ENCODE measurements at regions not wholly inside any gene's neighbourhood (a gene's known extent, or its start where the extent isn't known, plus 50 kb on each side); places are given as distances from the start of the nearest gene placed in this dataset.

DNA sequence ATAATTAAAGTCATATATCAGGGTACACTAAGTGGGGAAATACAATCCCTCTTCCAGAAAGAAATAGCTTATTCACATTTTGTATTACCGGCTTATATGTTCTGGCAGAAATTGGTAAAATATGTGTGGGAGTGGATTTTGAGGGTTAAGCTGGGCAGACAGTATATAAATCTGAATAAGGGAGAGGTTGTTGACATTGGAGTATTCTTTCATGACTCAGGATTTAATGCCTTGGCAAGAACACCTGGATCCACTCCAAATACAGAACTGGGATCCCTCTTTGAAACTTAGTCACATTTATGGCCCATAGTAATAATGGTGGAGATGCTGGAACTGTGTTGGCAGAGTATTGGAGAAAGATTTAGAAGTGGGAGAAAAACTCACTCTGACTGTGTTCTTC lies 54.3 kb upstream of the TET2 start:
- Mint-ChIP-seq H3K27ac (no peak overlapping the region), H3K27me3 (peaks cover 12% of the 10 kb centered on the region), H3K4me1 (ENCODE audit: low read depth) (no peaks in the 10 kb centered on the region), H3K9me3 (peaks cover 8% of the 10 kb centered on the region), H3K36me3 (ENCODE audit: low read depth) (peaks cover 5% of the 10 kb centered on the region), H3K4me3 (no peak overlapping the region)
- H3K9me3 ChIP-seq (ENCODE audit: control insufficient read depth in 1 of 2, insufficient read depth in 1 of 2, low read length in 2 of 2) = peaks cover 4% of the 10 kb centered on the region in 2 experiments
- ChIA-PET POLR2A (no interaction called here), CTCF (interaction anchor here (1.1 kb wide), 1 partner anchor 17 kb away, joined by 4 read pairs; no protein-coding TSS in a partner anchor)
- no peak overlapping the region for H3K4me3 ChIP-seq (ENCODE audit: low read length)
- no peaks in the 10 kb centered on the region for H3K27me3 ChIP-seq (ENCODE audit: control insufficient read depth in 1 of 2, insufficient read depth in 2 of 2, low read length in 2 of 2)
- DNase-seq (no peak), ATAC-seq (ENCODE audit: poor library complexity) (no peak)
- H3K4me1 ChIP-seq (ENCODE audit: insufficient read depth, low read length) = no peaks in the 10 kb centered on the region
- TF ChIP-seq, protein P1, sequence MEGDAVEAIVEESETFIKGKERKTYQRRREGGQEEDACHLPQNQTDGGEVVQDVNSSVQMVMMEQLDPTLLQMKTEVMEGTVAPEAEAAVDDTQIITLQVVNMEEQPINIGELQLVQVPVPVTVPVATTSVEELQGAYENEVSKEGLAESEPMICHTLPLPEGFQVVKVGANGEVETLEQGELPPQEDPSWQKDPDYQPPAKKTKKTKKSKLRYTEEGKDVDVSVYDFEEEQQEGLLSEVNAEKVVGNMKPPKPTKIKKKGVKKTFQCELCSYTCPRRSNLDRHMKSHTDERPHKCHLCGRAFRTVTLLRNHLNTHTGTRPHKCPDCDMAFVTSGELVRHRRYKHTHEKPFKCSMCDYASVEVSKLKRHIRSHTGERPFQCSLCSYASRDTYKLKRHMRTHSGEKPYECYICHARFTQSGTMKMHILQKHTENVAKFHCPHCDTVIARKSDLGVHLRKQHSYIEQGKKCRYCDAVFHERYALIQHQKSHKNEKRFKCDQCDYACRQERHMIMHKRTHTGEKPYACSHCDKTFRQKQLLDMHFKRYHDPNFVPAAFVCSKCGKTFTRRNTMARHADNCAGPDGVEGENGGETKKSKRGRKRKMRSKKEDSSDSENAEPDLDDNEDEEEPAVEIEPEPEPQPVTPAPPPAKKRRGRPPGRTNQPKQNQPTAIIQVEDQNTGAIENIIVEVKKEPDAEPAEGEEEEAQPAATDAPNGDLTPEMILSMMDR (IDR thresholded peaks at IDR 0.05) = no peak
- H3K36me3 ChIP-seq (ENCODE audit: insufficient read depth, low read length) = no peaks in the 10 kb centered on the region
- no peak overlapping the region for H3K27ac ChIP-seq (ENCODE audit: low read depth in 1 of 2, low read length in 2 of 2)
- intact Hi-C loops (cut with DNase I, micrococcal nuclease) = no loop called here

DNA sequence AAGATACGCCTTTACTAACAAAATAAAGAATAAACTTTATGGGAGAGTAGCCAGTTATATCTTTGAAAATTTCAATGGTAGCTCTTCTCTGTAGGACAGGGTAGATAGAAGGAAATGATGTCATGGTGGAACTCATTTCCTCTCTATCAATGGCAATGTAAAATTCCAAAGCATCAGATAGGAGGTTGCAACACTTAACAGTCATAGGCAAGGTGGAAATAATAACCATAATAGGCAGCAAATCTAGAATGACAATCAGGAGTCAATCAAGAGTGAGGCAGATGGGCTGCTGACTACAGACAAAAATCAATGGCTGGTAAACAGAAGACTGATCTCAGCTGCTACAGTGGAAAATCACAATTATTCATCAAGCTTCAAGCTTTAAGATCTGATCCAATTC lies 53.9 kb upstream of the TET2 start:
- CTCF ChIA-PET = interaction anchor here (1.1 kb wide), 1 partner anchor 17 kb away, joined by 4 read pairs; no protein-coding TSS in a partner anchor
- TF ChIP-seq, protein P1 (IDR thresholded peaks at IDR 0.05) = no peak
- no peak overlapping the region for H3K27ac Mint-ChIP-seq

DNA sequence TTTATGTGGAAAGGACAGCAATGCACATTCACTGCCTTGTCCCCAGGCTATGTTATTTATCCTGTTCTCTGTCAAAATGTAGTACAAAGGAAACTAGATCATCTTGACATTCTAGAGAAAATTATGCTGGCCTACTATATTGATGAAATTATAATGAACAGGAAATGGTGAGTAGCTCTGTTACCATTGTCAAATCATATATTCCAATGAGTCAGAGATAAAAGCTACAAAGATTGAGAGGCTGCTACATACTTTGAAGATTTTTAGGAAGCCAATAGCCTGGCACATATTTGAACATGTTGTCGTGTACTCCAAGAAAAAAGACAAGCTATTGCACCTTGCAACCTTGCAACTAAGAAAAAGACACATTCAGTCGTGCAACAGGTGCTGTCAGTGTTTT lies 52.7 kb upstream of the TET2 start:
- Histone ChIP-seq H3K4me1 (ENCODE audit: insufficient read depth, low read length) (no peaks in the 10 kb centered on the region), H3K27ac (ENCODE audit: low read depth in 1 of 2, low read length in 2 of 2) (no peak overlapping the region), H3K4me3 (ENCODE audit: low read length) (no peak overlapping the region), H3K9me3 (ENCODE audit: control insufficient read depth in 1 of 2, insufficient read depth in 1 of 2, low read length in 2 of 2) (peaks cover 4 to 9% of the 10 kb centered on the region in 2 experiments), H3K27me3 (ENCODE audit: control insufficient read depth in 1 of 2, insufficient read depth in 2 of 2, low read length in 2 of 2) (no peaks in the 10 kb centered on the region), H3K36me3 (ENCODE audit: insufficient read depth, low read length) (no peaks in the 10 kb centered on the region)
- intact Hi-C loops (cut with DNase I, micrococcal nuclease) = no loop called here
- H3K4me3 Mint-ChIP-seq = no peak overlapping the region
- H3K4me1 Mint-ChIP-seq (ENCODE audit: low read depth) = no peaks in the 10 kb centered on the region
- TF ChIP-seq, protein P1 (IDR thresholded peaks at IDR 0.05) = no peak
- DNase-seq = no peak
- ChIA-PET CTCF (no interaction called here), POLR2A (no interaction called here)
- peaks cover 11% of the 10 kb centered on the region for H3K9me3 Mint-ChIP-seq
- H3K27ac Mint-ChIP-seq = no peak overlapping the region
- peaks cover 17% of the 10 kb centered on the region for H3K27me3 Mint-ChIP-seq
- ATAC-seq (ENCODE audit: poor library complexity) = no peak
- peaks cover 5% of the 10 kb centered on the region for H3K36me3 Mint-ChIP-seq (ENCODE audit: low read depth)

More for the DNA sequence above, 53.9 kb upstream of the TET2 start:
- POLR2A ChIA-PET = no interaction called here
- Mint-ChIP-seq H3K9me3 (peaks cover 8% of the 10 kb centered on the region), H3K36me3 (ENCODE audit: low read depth) (peaks cover 5% of the 10 kb centered on the region), H3K4me1 (ENCODE audit: low read depth) (no peaks in the 10 kb centered on the region), H3K4me3 (no peak overlapping the region), H3K27me3 (peaks cover 12% of the 10 kb centered on the region)
- peaks cover 4 to 8% of the 10 kb centered on the region in 2 experiments for H3K9me3 ChIP-seq (ENCODE audit: control insufficient read depth in 1 of 2, insufficient read depth in 1 of 2, low read length in 2 of 2)
- no peak overlapping the region for H3K27ac ChIP-seq (ENCODE audit: low read depth in 1 of 2, low read length in 2 of 2)
- no peak overlapping the region for H3K4me3 ChIP-seq (ENCODE audit: low read length)
- H3K4me1 ChIP-seq (ENCODE audit: insufficient read depth, low read length) = no peaks in the 10 kb centered on the region
- intact Hi-C loops (cut with DNase I, micrococcal nuclease) = no loop called here
- no peak for ATAC-seq (ENCODE audit: poor library complexity)
- no peak for DNase-seq
- H3K36me3 ChIP-seq (ENCODE audit: insufficient read depth, low read length) = no peaks in the 10 kb centered on the region
- H3K27me3 ChIP-seq (ENCODE audit: control insufficient read depth in 1 of 2, insufficient read depth in 2 of 2, low read length in 2 of 2) = no peaks in the 10 kb centered on the region

Measured in CD4-positive, alpha-beta T cell (primary cell).